ENCODE measurements at regions not wholly inside any gene's neighbourhood (a gene's known extent, or its start where the extent isn't known, plus 50 kb on each side); places are given as distances from the start of the nearest gene placed in this dataset.
"Not testable (repeated sequence)": the region's sequence is repeated elsewhere in the genome, so short reads cannot be mapped to it uniquely, and the experiment has no call there.

- Histone ChIP-seq H3K36me3 (no peaks in the 10 kb centered on the region), H3K9me3 (no peaks in the 10 kb centered on the region), H3K27me3 (no peaks in the 10 kb centered on the region), H3K27ac (no peak overlapping the region), H3K4me3 (no peak overlapping the region), H3K4me1 (no peaks in the 10 kb centered on the region)
- DNase-seq (ENCODE audit: low spot score) = no peak
- TF ChIP-seq CTCF (IDR thresholded peaks at IDR 0.05) = no peak
Observed at GRCh38 chr5:103679873-103680272, 117.3 kb upstream of the NUDT12 start.

GRCh38 chr5:103676198-103676597 is 113.6 kb upstream of the NUDT12 start:
- not testable (repeated sequence) for H3K36me3 ChIP-seq; H3K27me3 ChIP-seq; H3K27ac ChIP-seq; H3K4me3 ChIP-seq; H3K4me1 ChIP-seq; DNase-seq (ENCODE audit: low spot score); H3K9me3 ChIP-seq

GRCh38 chr5:103674739-103675138 is 112.2 kb upstream of the NUDT12 start:
- H3K4me3 ChIP-seq = no peak overlapping the region
- H3K27me3 ChIP-seq = no peaks in the 10 kb centered on the region
- H3K4me1 ChIP-seq = no peaks in the 10 kb centered on the region
- TF ChIP-seq CTCF (IDR thresholded peaks at IDR 0.05) = no peak
- no peaks in the 10 kb centered on the region for H3K36me3 ChIP-seq
- H3K27ac ChIP-seq = no peak overlapping the region
- DNase-seq (ENCODE audit: low spot score) = no peak
- no peaks in the 10 kb centered on the region for H3K9me3 ChIP-seq

- Histone ChIP-seq H3K36me3 (no peaks in the 10 kb centered on the region), H3K4me3 (no peak overlapping the region), H3K9me3 (no peaks in the 10 kb centered on the region), H3K4me1 (no peaks in the 10 kb centered on the region), H3K27me3 (no peaks in the 10 kb centered on the region), H3K27ac (no peak overlapping the region)
- DNase-seq (ENCODE audit: low spot score) = no peak
- TF ChIP-seq CTCF (IDR thresholded peaks at IDR 0.05) = no peak
Observed at GRCh38 chr5:103674251-103674650, 111.7 kb upstream of the NUDT12 start.

DNA sequence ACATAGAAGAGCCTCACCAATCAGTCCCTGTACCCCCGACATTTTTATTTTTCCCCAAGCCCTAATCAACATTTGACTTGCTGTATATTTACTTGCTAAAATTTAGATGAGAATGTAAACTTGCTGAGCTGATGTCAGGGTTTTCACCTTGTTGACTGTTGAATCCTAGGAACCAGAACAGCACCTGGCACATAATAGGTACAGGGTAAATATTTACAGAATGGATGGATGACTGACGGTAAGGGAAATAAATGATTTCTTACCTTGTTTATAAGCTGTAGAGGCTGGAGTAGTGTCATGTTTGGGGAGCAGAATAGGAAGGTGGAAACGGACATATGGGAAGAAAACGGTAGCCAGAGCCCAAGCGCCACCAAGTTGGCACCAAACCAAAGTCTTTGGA is 107.0 kb upstream of the NUDT12 start:
- DNase-seq (ENCODE audit: low spot score) = no peak
- no peaks in the 10 kb centered on the region for H3K27me3 ChIP-seq
- no peak for TF ChIP-seq CTCF (IDR thresholded peaks at IDR 0.05)
- H3K36me3 ChIP-seq = no peaks in the 10 kb centered on the region
- no peak overlapping the region for H3K4me3 ChIP-seq
- no peak overlapping the region for H3K27ac ChIP-seq
- H3K4me1 ChIP-seq = no peaks in the 10 kb centered on the region
- peaks cover 0 to 3% of the 10 kb centered on the region in 2 donors for H3K9me3 ChIP-seq

DNA sequence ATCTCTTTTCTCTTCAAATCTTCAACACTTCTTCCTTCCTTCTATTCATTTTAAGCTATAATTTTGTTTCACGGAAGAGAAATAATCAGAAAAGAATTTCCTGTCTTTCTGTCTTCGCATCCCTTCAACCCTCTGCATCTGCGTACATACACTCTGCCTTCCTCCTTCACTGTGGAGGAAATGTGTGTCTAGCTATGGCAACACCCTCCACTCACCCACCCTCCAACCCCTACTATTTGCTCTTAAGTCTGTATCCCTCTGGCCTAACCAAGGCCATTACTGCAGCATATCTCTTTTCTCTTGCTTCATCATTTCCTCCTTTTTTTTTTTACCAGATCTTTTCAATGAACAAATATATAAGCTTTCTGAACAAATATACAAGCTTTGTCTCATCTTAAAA is 105.7 kb upstream of the NUDT12 start:
- Histone ChIP-seq H3K36me3 (no peaks in the 10 kb centered on the region), H3K9me3 (peaks cover 3 to 6% of the 10 kb centered on the region in 2 donors), H3K4me3 (no peak overlapping the region), H3K27ac (no peak overlapping the region), H3K27me3 (no peaks in the 10 kb centered on the region), H3K4me1 (no peaks in the 10 kb centered on the region)
- no peak for TF ChIP-seq CTCF (IDR thresholded peaks at IDR 0.05)
- no peak for DNase-seq (ENCODE audit: low spot score)
